ENCODE measurements at regions not wholly inside any gene's neighbourhood (a gene's known extent, or its start where the extent isn't known, plus 50 kb on each side); places are given as distances from the start of the nearest gene placed in this dataset.

DNA sequence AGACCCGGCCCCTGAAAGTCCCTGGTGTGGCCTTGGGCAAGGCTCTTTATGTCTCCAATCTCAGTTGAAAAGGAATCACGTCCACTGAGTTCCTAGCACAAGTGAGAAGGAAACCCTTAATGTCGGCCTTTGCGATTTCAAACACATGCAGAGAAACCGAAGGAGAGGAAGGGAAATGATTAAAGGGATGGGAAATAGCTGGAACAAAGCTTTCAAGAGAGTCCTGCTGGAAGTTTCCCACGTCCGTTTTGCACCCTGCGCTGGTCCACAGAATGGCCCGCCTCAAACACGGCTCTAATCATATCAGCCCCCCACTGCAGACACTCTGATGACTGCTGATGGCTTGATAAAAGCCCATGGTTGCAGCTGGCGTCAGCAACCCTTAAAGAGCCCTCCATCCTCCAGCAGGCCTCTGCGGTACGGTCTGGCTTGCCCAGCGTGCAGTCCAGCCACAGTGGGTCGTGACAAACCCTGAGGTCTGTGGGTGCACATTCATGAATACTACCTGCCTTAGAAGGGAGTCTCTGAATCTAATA, 765.5 kb upstream of the EEF2KMT start:
- H3K27ac ChIP-seq (ENCODE audit: control insufficient read depth, insufficient read depth, low read length), result no peak overlapping the region
- no peaks in the 10 kb centered on the region for H3K4me1 ChIP-seq (ENCODE audit: control insufficient read depth, extremely low read depth, insufficient read depth, low read length)
- no peaks in the 10 kb centered on the region for H3K79me2 ChIP-seq (ENCODE audit: control insufficient read depth, insufficient read depth, low read length)
- dilution Hi-C loops (cut with MboI; ENCODE audit: extremely low pct_ligation_motif_present, low sequenced_read_pairs), result no loop called here
- H3K4me2 ChIP-seq (ENCODE audit: control insufficient read depth, extremely low read depth, insufficient read depth, low read depth, low read length), result no peak overlapping the region
- no peak overlapping the region for H2AFZ ChIP-seq (ENCODE audit: control insufficient read depth, low read length)
- no peaks in the 10 kb centered on the region for H3K9me1 ChIP-seq (ENCODE audit: control insufficient read depth, extremely low read depth, insufficient read depth, low read length)
- H3K4me3 ChIP-seq (ENCODE audit: control insufficient read depth in 2 of 3, extremely low read depth in 1 of 3, insufficient read depth in 2 of 3, low read depth in 1 of 3, low read length in 3 of 3), result no peak overlapping the region
- H3K9me3 ChIP-seq (ENCODE audit: control insufficient read depth, low read depth, low read length), result no peaks in the 10 kb centered on the region
- no peaks in the 10 kb centered on the region for H3K27me3 ChIP-seq (ENCODE audit: control insufficient read depth, extremely low read depth, insufficient read depth, low read length)
- H4K20me1 ChIP-seq (ENCODE audit: control insufficient read depth, extremely low read depth, insufficient read depth, low read length), result no peaks in the 10 kb centered on the region
- TF ChIP-seq EZH2 (IDR thresholded peaks at IDR 0.05; ENCODE audit: low read length), result no peak
- TF ChIP-seq, protein P1, sequence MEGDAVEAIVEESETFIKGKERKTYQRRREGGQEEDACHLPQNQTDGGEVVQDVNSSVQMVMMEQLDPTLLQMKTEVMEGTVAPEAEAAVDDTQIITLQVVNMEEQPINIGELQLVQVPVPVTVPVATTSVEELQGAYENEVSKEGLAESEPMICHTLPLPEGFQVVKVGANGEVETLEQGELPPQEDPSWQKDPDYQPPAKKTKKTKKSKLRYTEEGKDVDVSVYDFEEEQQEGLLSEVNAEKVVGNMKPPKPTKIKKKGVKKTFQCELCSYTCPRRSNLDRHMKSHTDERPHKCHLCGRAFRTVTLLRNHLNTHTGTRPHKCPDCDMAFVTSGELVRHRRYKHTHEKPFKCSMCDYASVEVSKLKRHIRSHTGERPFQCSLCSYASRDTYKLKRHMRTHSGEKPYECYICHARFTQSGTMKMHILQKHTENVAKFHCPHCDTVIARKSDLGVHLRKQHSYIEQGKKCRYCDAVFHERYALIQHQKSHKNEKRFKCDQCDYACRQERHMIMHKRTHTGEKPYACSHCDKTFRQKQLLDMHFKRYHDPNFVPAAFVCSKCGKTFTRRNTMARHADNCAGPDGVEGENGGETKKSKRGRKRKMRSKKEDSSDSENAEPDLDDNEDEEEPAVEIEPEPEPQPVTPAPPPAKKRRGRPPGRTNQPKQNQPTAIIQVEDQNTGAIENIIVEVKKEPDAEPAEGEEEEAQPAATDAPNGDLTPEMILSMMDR (optimal IDR thresholded peaks at IDR 0.05 in 1 of 3, IDR thresholded peaks at IDR 0.05 in 1 of 3, conservative IDR thresholded peaks at IDR 0.05 in 1 of 3; ENCODE audit: extremely low read depth in 1 of 3, insufficient read depth in 2 of 3, low read length in 3 of 3), result no peak
- DNase-seq (ENCODE audit: low read depth, low spot score), result no peak
- no peaks in the 10 kb centered on the region for H3K36me3 ChIP-seq (ENCODE audit: control insufficient read depth in 2 of 2, extremely low read depth in 1 of 2, insufficient read depth in 2 of 2, low read length in 2 of 2)
- FAIRE-seq, result no peak
- no peak overlapping the region for H3K9ac ChIP-seq (ENCODE audit: control insufficient read depth, extremely low read depth, insufficient read depth, low read length)

DNA sequence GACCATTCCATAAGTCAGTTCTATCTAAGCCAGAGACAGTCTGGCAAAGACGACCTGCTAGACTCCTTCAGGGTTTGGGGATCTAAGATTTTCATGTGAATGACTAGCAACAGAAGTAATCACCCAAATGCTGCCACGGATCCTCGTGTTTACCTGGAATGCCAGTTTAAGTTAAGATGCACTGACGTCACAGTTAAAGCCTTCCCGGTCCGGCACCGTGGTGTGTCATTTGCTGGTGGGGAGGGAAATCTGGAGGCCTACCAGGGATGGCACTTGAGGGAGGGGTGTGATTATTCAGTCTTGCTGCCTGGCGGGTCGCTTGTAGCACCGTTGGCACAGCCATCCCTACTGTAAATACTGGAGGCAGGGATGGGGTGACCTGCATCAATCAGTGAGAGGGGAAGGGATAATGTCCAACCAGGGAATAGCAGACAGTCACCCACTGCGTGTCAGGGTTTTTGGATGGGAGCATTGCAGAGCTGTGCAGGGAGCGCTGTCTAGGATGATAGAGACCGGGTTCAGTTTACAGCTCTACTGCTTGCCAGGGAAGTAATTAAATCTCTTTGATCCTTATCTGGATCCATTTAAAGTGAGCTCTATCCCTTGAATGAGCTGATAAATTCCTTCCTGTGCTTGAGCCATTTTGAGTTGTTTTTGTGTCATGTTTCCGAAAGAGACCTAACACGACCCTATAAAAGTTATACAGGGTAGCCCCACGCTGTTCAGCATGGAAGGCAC, 764.7 kb upstream of the EEF2KMT start:
- dilution Hi-C loops (cut with MboI; ENCODE audit: extremely low pct_ligation_motif_present, low sequenced_read_pairs), result no loop called here
- Histone ChIP-seq H3K36me3 (ENCODE audit: control insufficient read depth in 2 of 2, extremely low read depth in 1 of 2, insufficient read depth in 2 of 2, low read length in 2 of 2) (no peaks in the 10 kb centered on the region), H3K27me3 (ENCODE audit: control insufficient read depth, extremely low read depth, insufficient read depth, low read length) (no peaks in the 10 kb centered on the region), H3K4me2 (ENCODE audit: control insufficient read depth, extremely low read depth, insufficient read depth, low read depth, low read length) (no peak overlapping the region), H3K9me3 (ENCODE audit: control insufficient read depth, low read depth, low read length) (no peaks in the 10 kb centered on the region), H3K9me1 (ENCODE audit: control insufficient read depth, extremely low read depth, insufficient read depth, low read length) (no peaks in the 10 kb centered on the region), H3K79me2 (ENCODE audit: control insufficient read depth, insufficient read depth, low read length) (no peaks in the 10 kb centered on the region), H3K4me1 (ENCODE audit: control insufficient read depth, extremely low read depth, insufficient read depth, low read length) (no peaks in the 10 kb centered on the region), H3K27ac (ENCODE audit: control insufficient read depth, insufficient read depth, low read length) (no peak overlapping the region), H4K20me1 (ENCODE audit: control insufficient read depth, extremely low read depth, insufficient read depth, low read length) (no peaks in the 10 kb centered on the region), H3K9ac (ENCODE audit: control insufficient read depth, extremely low read depth, insufficient read depth, low read length) (no peak overlapping the region), H3K4me3 (ENCODE audit: control insufficient read depth in 2 of 3, extremely low read depth in 1 of 3, insufficient read depth in 2 of 3, low read depth in 1 of 3, low read length in 3 of 3) (no peak overlapping the region), H2AFZ (ENCODE audit: control insufficient read depth, low read length) (no peak overlapping the region)
- no peak for DNase-seq (ENCODE audit: low read depth, low spot score)
- no peak for TF ChIP-seq EZH2 (IDR thresholded peaks at IDR 0.05; ENCODE audit: low read length)
- TF ChIP-seq, protein P1 (optimal IDR thresholded peaks at IDR 0.05 in 1 of 3, IDR thresholded peaks at IDR 0.05 in 1 of 3, conservative IDR thresholded peaks at IDR 0.05 in 1 of 3; ENCODE audit: extremely low read depth in 1 of 3, insufficient read depth in 2 of 3, low read length in 3 of 3), result no peak
- FAIRE-seq, result no peak

All from keratinocyte (primary cell).